ENCODE measurements at regions not wholly inside any gene's neighbourhood (a gene's known extent, or its start where the extent isn't known, plus 50 kb on each side); places are given as distances from the start of the nearest gene placed in this dataset.

- TF ChIP-seq MAX (IDR thresholded peaks at IDR 0.05; ENCODE audit: low read depth, low read length) (no peak), CTCF (IDR thresholded peaks at IDR 0.05; ENCODE audit: low read depth, low read length) (no peak), POLR2A (IDR thresholded peaks at IDR 0.05; ENCODE audit: extremely low read depth, insufficient read length) (no peak), MYC (IDR thresholded peaks at IDR 0.05; ENCODE audit: low read depth, low read length) (no peak)
These were observed 196.1 kb upstream of the THRB start for GRCh38 chr3:24690777-24691176.

Data from NB4 (cell line).